22Rv1 (cell line): ENCODE measurements at regions not wholly inside any gene's neighbourhood (a gene's known extent, or its start where the extent isn't known, plus 50 kb on each side); places are given as distances from the start of the nearest gene placed in this dataset.
"Not testable (repeated sequence)": the region's sequence is repeated elsewhere in the genome, so short reads cannot be mapped to it uniquely, and the experiment has no call there.

Source experiments
- ZFX ChIP-seq: fragments of 450-650 bp; IDR thresholded peaks from 2 replicates; pipeline ENCODE4 v1.6.1; 2017; ENCODE audit warnings: antibody characterized with exemption, borderline replicate concordance
- TF ChIP-seq, protein P1 (sequence below): fragments of 450-650 bp; IDR thresholded peaks from 2 replicates; pipeline ENCODE4 v1.5.1; 2017; ENCODE audit warnings: mild to moderate bottlenecking

DNA sequence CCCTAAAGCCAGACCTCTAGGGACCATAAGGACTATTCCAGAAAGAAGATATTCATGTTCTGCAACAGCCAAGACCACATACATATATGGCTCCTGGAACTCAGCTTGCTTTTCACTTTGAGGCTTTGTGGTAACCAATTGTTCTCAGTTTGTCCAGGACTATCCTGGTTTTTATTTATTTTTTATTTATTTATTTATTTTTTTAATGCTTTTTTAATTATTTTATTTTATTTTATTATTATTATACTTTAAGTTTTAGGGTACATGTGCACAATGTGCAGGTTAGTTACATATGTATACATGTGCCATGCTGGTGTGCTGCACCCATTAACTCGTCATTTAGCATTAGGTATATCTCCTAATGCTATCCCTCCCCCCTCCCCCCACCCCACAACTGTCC lies 201.1 kb downstream of the DIO2 start:
- TF ChIP-seq, protein P1, sequence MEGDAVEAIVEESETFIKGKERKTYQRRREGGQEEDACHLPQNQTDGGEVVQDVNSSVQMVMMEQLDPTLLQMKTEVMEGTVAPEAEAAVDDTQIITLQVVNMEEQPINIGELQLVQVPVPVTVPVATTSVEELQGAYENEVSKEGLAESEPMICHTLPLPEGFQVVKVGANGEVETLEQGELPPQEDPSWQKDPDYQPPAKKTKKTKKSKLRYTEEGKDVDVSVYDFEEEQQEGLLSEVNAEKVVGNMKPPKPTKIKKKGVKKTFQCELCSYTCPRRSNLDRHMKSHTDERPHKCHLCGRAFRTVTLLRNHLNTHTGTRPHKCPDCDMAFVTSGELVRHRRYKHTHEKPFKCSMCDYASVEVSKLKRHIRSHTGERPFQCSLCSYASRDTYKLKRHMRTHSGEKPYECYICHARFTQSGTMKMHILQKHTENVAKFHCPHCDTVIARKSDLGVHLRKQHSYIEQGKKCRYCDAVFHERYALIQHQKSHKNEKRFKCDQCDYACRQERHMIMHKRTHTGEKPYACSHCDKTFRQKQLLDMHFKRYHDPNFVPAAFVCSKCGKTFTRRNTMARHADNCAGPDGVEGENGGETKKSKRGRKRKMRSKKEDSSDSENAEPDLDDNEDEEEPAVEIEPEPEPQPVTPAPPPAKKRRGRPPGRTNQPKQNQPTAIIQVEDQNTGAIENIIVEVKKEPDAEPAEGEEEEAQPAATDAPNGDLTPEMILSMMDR = not testable (repeated sequence)
- not testable (repeated sequence) for TF ChIP-seq ZFX
